Psoas muscle (tissue), 7 donors: ENCODE measurements at regions not wholly inside any gene's neighbourhood (a gene's known extent, or its start where the extent isn't known, plus 50 kb on each side); places are given as distances from the start of the nearest gene placed in this dataset.

Experiments used
- ATAC-seq, 4 donors: fragments of 200-7000 bp; cut with Tn5 transposase; one replicate each; pipeline ENCODE4 v1.9.1; 2020; ENCODE audit warnings: moderate library complexity in 3 of 4, mild to moderate bottlenecking in 2 of 4
- DNase-seq, 2 donors: peaks; one replicate each; pipeline ENCODE4 v3.0.0-alpha.2; 2020
- H3K27ac ChIP-seq: fragments of 200-600 bp; one replicate; pipeline ENCODE4 v1.8.0; 2022
- H3K27me3 ChIP-seq, 3 donors: fragments of 200-600 bp in 1 of 3; one replicate each; pipeline versions ENCODE4 v1.6.1 to v1.8.0; 2013 to 2022; ENCODE audit warnings: low read length in 2 of 3, mild to moderate bottlenecking in 2 of 3, moderate library complexity in 1 of 3; ENCODE audit not compliant: insufficient read depth in 3 of 3
- H3K36me3 ChIP-seq, 2 donors: fragments of 200-600 bp in 1 of 2; one replicate each; pipeline versions ENCODE4 v1.6.1 to v1.8.0; 2013 to 2022; ENCODE audit warnings: low read depth in 1 of 2, mild to moderate bottlenecking in 1 of 2, moderate library complexity in 1 of 2; ENCODE audit not compliant: insufficient read depth in 1 of 2
- H3K4me1 ChIP-seq: fragments of 200-600 bp; one replicate; pipeline ENCODE4 v1.8.0; 2022
- H3K4me3 ChIP-seq: fragments of 200-600 bp; one replicate; pipeline ENCODE4 v1.8.0; 2022; ENCODE audit warnings: mild to moderate bottlenecking
- H3K9me3 ChIP-seq: fragments of 200-600 bp; one replicate; pipeline ENCODE4 v1.8.0; 2022
- CTCF ChIP-seq: fragments of 200-600 bp; IDR thresholded peaks from one replicate; pipeline ENCODE4 v1.8.0; 2022; ENCODE audit warnings: antibody characterized with exemption
- WGBS, 3 donors: extraction: QIAGEN DNeasy Blood & Tissue Kit; methylation state at CpG; one replicate each; pipeline versions ENCODE4 v1.1.6 to v1.1.7; 2013; 5-methylcytosine and 5-hydroxymethylcytosine counted together
- intact Hi-C, 2 donors: fragments of 100-400 bp; cut with DNase I; formaldehyde crosslinking; loops; one replicate each; pipeline versions ENCODE4 v1.11.0 to v1.14.2; 2022
- donor health status: healthy with polysubstance abuse.
- donor health status: DM: no; HTN: no; CAD: no; lungs with moderate emphysema.
- donor health status: Bipolar disorder and iron deficiency.
- donor health status: healthy.
- donor health status: DM: yes; HTN: yes; CAD: no.
- donor health status: DM: no; HTN: no; CAD: no.
- donor health status: DM: yes; HTN: yes; CAD: no.

GRCh38 chr2:123546353-123546752 is 478.7 kb upstream of the CNTNAP5 start:
- Histone ChIP-seq H3K9me3 (no peaks in the 10 kb centered on the region), H3K4me3 (no peak overlapping the region), H3K4me1 (no peaks in the 10 kb centered on the region), H3K27me3 (no peaks in the 10 kb centered on the region), H3K36me3 (no peaks in the 10 kb centered on the region), H3K27ac (no peak overlapping the region)
- ATAC-seq (no peak), DNase-seq (no peak)
- intact Hi-C loops = no loop called here
- no peak for TF ChIP-seq CTCF

- Histone ChIP-seq H3K36me3 (no peaks in the 10 kb centered on the region), H3K4me1 (no peaks in the 10 kb centered on the region), H3K9me3 (no peaks in the 10 kb centered on the region), H3K4me3 (no peak overlapping the region), H3K27ac (no peak overlapping the region), H3K27me3 (no peaks in the 10 kb centered on the region)
- intact Hi-C loops = no loop called here
- DNase-seq = no peak
- 72 to 82% (median 82%) methylated on average over 2 of the region's 2 CpGs for WGBS, 3 donors
- no peak for ATAC-seq
- no peak for TF ChIP-seq CTCF
Observed at GRCh38 chr2:123563515-123563914, 461.6 kb upstream of the CNTNAP5 start.

DNA sequence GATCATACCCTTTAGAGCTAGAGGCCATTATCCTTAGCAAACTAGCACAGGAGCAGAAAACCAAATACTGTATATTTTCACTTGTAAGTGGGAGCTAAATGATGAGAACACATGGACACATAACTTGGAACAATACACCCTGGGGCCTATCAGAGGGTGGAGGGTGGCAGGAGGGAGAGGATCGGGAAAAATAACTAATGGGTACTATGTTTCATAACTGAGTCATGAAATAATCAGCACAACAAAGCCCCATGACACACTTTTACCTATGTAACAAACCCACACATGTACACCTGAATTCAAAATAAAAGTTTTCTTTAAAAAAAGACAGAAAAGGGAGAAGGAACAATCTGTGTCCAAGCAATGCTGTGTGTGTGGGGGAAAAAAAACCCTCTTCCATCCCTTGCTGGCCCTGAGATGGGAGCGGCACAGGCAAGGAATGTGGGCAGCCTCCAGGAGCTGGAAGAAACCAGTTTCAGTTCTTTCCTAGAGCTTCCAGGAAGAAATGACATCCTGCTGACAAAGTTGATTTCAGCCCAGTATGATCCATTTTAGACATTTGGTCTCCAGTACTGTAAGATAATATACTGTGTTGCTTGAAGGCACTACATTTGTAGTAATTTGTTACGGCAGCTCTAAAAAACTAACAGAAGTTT is 458.7 kb upstream of the CNTNAP5 start:
- intact Hi-C loops = no loop called here
- Histone ChIP-seq H3K27ac (no peak overlapping the region), H3K4me3 (no peak overlapping the region), H3K27me3 (no peaks in the 10 kb centered on the region), H3K9me3 (no peaks in the 10 kb centered on the region), H3K36me3 (no peaks in the 10 kb centered on the region), H3K4me1 (no peaks in the 10 kb centered on the region)
- 81 to 95% (median 91%) methylated on average over 3 of the region's 3 CpGs for WGBS, 3 donors
- TF ChIP-seq CTCF = no peak
- ATAC-seq = no peak
- no peak for DNase-seq

GRCh38 chr2:123578016-123578415 is 447.1 kb upstream of the CNTNAP5 start:
- no peak for TF ChIP-seq CTCF
- intact Hi-C loops = no loop called here
- WGBS, 3 donors = 53 to 60% (median 54%) methylated on average over 2 of the region's 2 CpGs
- no peaks in the 10 kb centered on the region for H3K9me3 ChIP-seq
- no peak overlapping the region for H3K4me3 ChIP-seq
- no peaks in the 10 kb centered on the region for H3K27me3 ChIP-seq
- H3K27ac ChIP-seq = no peak overlapping the region
- H3K36me3 ChIP-seq = no peaks in the 10 kb centered on the region
- no peaks in the 10 kb centered on the region for H3K4me1 ChIP-seq
- DNase-seq (no peak), ATAC-seq (no peak)

- Histone ChIP-seq H3K27me3 (no peaks in the 10 kb centered on the region), H3K4me1 (no peaks in the 10 kb centered on the region), H3K4me3 (no peak overlapping the region), H3K27ac (no peak overlapping the region), H3K36me3 (no peaks in the 10 kb centered on the region), H3K9me3 (no peaks in the 10 kb centered on the region)
- no peak for TF ChIP-seq CTCF
- no peak for DNase-seq
- ATAC-seq = no peak
- WGBS, 3 donors = 21 to 37% (median 34%) methylated on average over 1 of the region's 1 CpG
- intact Hi-C loops = no loop called here
Observed at GRCh38 chr2:123596621-123597020, 428.5 kb upstream of the CNTNAP5 start.
